PFSK-1 (cell line): ENCODE measurements at regions not wholly inside any gene's neighbourhood (a gene's known extent, or its start where the extent isn't known, plus 50 kb on each side); places are given as distances from the start of the nearest gene placed in this dataset.

Source experiments
- FOXP2 ChIP-seq: optimal IDR thresholded peaks from 2 replicates; pipeline ENCODE3; 2011; ENCODE audit warnings: borderline replicate concordance, control low read depth, inconsistent platforms; ENCODE audit not compliant: insufficient read depth; ENCODE audit errors: extremely low read length, extremely low read depth
- POLR2AphosphoS5 ChIP-seq: IDR thresholded peaks from 2 replicates; pipeline ENCODE4 v1.6.1; 2012; ENCODE audit warnings: low read depth, mild to moderate bottlenecking, control low read depth, low read length, moderate library complexity
- SIN3A ChIP-seq: IDR thresholded peaks from 2 replicates; pipeline ENCODE4 v1.6.1; 2012; ENCODE audit warnings: mild to moderate bottlenecking, low read length, moderate library complexity, borderline replicate concordance; ENCODE audit not compliant: insufficient read depth
- TAF1 ChIP-seq: IDR thresholded peaks from 2 replicates; pipeline ENCODE4 v1.6.1; 2012; ENCODE audit warnings: low read length, control low read depth, borderline replicate concordance; ENCODE audit not compliant: insufficient read depth
- TF ChIP-seq, protein P1 (sequence below), 2 experiments: IDR thresholded peaks; 2 replicates each; pipeline versions ENCODE4 v1.6.1 to v1.8.0; 2011 to 2012; ENCODE audit warnings: low read depth in 2 of 2, low read length in 2 of 2, control low read depth in 1 of 2, inconsistent platforms in 1 of 2, mild to moderate bottlenecking in 1 of 2, moderate library complexity in 1 of 2; ENCODE audit not compliant: insufficient read depth in 1 of 2

- TF ChIP-seq TAF1 (no peak), POLR2AphosphoS5 (no peak), SIN3A (no peak), FOXP2 (no peak)
- TF ChIP-seq, protein P1, sequence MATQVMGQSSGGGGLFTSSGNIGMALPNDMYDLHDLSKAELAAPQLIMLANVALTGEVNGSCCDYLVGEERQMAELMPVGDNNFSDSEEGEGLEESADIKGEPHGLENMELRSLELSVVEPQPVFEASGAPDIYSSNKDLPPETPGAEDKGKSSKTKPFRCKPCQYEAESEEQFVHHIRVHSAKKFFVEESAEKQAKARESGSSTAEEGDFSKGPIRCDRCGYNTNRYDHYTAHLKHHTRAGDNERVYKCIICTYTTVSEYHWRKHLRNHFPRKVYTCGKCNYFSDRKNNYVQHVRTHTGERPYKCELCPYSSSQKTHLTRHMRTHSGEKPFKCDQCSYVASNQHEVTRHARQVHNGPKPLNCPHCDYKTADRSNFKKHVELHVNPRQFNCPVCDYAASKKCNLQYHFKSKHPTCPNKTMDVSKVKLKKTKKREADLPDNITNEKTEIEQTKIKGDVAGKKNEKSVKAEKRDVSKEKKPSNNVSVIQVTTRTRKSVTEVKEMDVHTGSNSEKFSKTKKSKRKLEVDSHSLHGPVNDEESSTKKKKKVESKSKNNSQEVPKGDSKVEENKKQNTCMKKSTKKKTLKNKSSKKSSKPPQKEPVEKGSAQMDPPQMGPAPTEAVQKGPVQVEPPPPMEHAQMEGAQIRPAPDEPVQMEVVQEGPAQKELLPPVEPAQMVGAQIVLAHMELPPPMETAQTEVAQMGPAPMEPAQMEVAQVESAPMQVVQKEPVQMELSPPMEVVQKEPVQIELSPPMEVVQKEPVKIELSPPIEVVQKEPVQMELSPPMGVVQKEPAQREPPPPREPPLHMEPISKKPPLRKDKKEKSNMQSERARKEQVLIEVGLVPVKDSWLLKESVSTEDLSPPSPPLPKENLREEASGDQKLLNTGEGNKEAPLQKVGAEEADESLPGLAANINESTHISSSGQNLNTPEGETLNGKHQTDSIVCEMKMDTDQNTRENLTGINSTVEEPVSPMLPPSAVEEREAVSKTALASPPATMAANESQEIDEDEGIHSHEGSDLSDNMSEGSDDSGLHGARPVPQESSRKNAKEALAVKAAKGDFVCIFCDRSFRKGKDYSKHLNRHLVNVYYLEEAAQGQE (IDR thresholded peaks at IDR 0.05; ENCODE audit: insufficient read depth in 1 of 2, low read depth in 2 of 2, low read length in 2 of 2), result no peak
These were observed 791.2 kb downstream of the GBE1 start for GRCh38 chr3:80970292-80970691.
